Effector memory CD8-positive, alpha-beta T cell (primary cell): ENCODE measurements at regions not wholly inside any gene's neighbourhood (a gene's known extent, or its start where the extent isn't known, plus 50 kb on each side); places are given as distances from the start of the nearest gene placed in this dataset.
"Not testable (repeated sequence)": the region's sequence is repeated elsewhere in the genome, so short reads cannot be mapped to it uniquely, and the experiment has no call there.

Source experiments
- ATAC-seq: fragments of 150-1000 bp; cut with Tn5 transposase; replicated peaks from 2 replicates; pipeline ENCODE4 v1.10.0; 2021; ENCODE audit warnings: mild to moderate bottlenecking, moderate library complexity
- DNase-seq, 3 experiments: peaks; one replicate each; pipeline ENCODE4 v3.0.0; 2021
- H3K27ac Mint-ChIP-seq, 2 donors: one replicate each; pipeline ENCODE4 v1.8.0; 2022; ENCODE audit warnings: mild to moderate bottlenecking in 2 of 2, mixed read lengths in 2 of 2, moderate library complexity in 2 of 2
- H3K27me3 Mint-ChIP-seq, 2 donors: one replicate each; pipeline ENCODE4 v1.8.0; 2022; ENCODE audit warnings: mixed read lengths in 2 of 2
- H3K36me3 Mint-ChIP-seq: one replicate; pipeline ENCODE4 v1.8.0; 2022; ENCODE audit warnings: mild to moderate bottlenecking, moderate library complexity, mixed read lengths; ENCODE audit not compliant: insufficient read depth
- H3K4me1 Mint-ChIP-seq, 2 donors: one replicate each; pipeline ENCODE4 v1.8.0; 2022; ENCODE audit warnings: low read depth in 2 of 2, mixed read lengths in 2 of 2
- H3K4me3 Mint-ChIP-seq, 2 donors: one replicate each; pipeline ENCODE4 v1.8.0; 2022; ENCODE audit warnings: mild to moderate bottlenecking in 2 of 2, mixed read lengths in 2 of 2, moderate library complexity in 2 of 2
- H3K9me3 Mint-ChIP-seq, 2 donors: one replicate each; pipeline ENCODE4 v1.8.0; 2022; ENCODE audit warnings: mixed read lengths in 2 of 2

GRCh38 chr13:44652168-44652567 lies 76.0 kb upstream of the TSC22D1 start:
- Mint-ChIP-seq H3K27ac (no peak overlapping the region), H3K4me3 (no peak overlapping the region), H3K36me3 (no peaks in the 10 kb centered on the region), H3K27me3 (peaks cover 8 to 30% of the 10 kb centered on the region in 2 donors), H3K9me3 (no peaks in the 10 kb centered on the region), H3K4me1 (no peaks in the 10 kb centered on the region)
- ATAC-seq (no peak), DNase-seq (no peak)

- H3K27ac Mint-ChIP-seq = no peak overlapping the region
- no peaks in the 10 kb centered on the region for H3K36me3 Mint-ChIP-seq
- H3K4me3 Mint-ChIP-seq = no peak overlapping the region
- no peak for DNase-seq
- no peak for ATAC-seq
- H3K4me1 Mint-ChIP-seq = no peaks in the 10 kb centered on the region
- peaks cover 8 to 34% of the 10 kb centered on the region in 2 donors for H3K27me3 Mint-ChIP-seq
- no peaks in the 10 kb centered on the region for H3K9me3 Mint-ChIP-seq
Observed at GRCh38 chr13:44651724-44652123, 75.6 kb upstream of the TSC22D1 start.

GRCh38 chr13:44651209-44651608 lies 75.1 kb upstream of the TSC22D1 start:
- H3K27ac Mint-ChIP-seq = no peak overlapping the region
- no peak for DNase-seq

GRCh38 chr13:44649834-44650233 lies 73.7 kb upstream of the TSC22D1 start:
- ATAC-seq (no peak), DNase-seq (no peak)
- H3K9me3 Mint-ChIP-seq = no peaks in the 10 kb centered on the region
- no peak overlapping the region for H3K4me3 Mint-ChIP-seq
- no peak overlapping the region for H3K27ac Mint-ChIP-seq
- no peaks in the 10 kb centered on the region for H3K4me1 Mint-ChIP-seq
- no peaks in the 10 kb centered on the region for H3K36me3 Mint-ChIP-seq
- peaks cover 19 to 35% of the 10 kb centered on the region in 2 donors for H3K27me3 Mint-ChIP-seq

More at GRCh38 chr13:44651209-44651608, 75.1 kb upstream of the TSC22D1 start:
- no peaks in the 10 kb centered on the region for H3K36me3 Mint-ChIP-seq
- no peaks in the 10 kb centered on the region for H3K4me1 Mint-ChIP-seq
- peaks cover 8 to 35% of the 10 kb centered on the region in 2 donors for H3K27me3 Mint-ChIP-seq
- no peaks in the 10 kb centered on the region for H3K9me3 Mint-ChIP-seq
- H3K4me3 Mint-ChIP-seq = no peak overlapping the region
- no peak for ATAC-seq

- H3K9me3 Mint-ChIP-seq = no peaks in the 10 kb centered on the region
- H3K4me3 Mint-ChIP-seq = no peak overlapping the region
- no peak overlapping the region for H3K27ac Mint-ChIP-seq
- DNase-seq (no peak), ATAC-seq (no peak)
- H3K36me3 Mint-ChIP-seq = no peaks in the 10 kb centered on the region
- no peaks in the 10 kb centered on the region for H3K4me1 Mint-ChIP-seq
- peaks cover 19 to 35% of the 10 kb centered on the region in 2 donors for H3K27me3 Mint-ChIP-seq
Observed at GRCh38 chr13:44649104-44649428, 72.9 kb upstream of the TSC22D1 start.

GRCh38 chr13:44648392-44649103 lies 72.4 kb upstream of the TSC22D1 start:
- Mint-ChIP-seq H3K27me3 (peaks cover 19 to 35% of the 10 kb centered on the region in 2 donors), H3K4me1 (no peaks in the 10 kb centered on the region), H3K4me3 (no peak overlapping the region), H3K36me3 (no peaks in the 10 kb centered on the region), H3K27ac (no peak overlapping the region), H3K9me3 (no peaks in the 10 kb centered on the region)
- ATAC-seq = no peak
- no peak for DNase-seq

- not testable (repeated sequence) for ATAC-seq, H3K36me3 Mint-ChIP-seq, H3K27ac Mint-ChIP-seq, DNase-seq, H3K4me3 Mint-ChIP-seq, H3K4me1 Mint-ChIP-seq, H3K9me3 Mint-ChIP-seq
- H3K27me3 Mint-ChIP-seq = peaks cover 19 to 35% of the 10 kb centered on the region in 2 donors
Observed at GRCh38 chr13:44647560-44647959, 71.4 kb upstream of the TSC22D1 start.

GRCh38 chr13:44646044-44646443 lies 69.9 kb upstream of the TSC22D1 start:
- H3K36me3 Mint-ChIP-seq = no peaks in the 10 kb centered on the region
- H3K27ac Mint-ChIP-seq = no peak overlapping the region
- H3K4me3 Mint-ChIP-seq = no peak overlapping the region
- ATAC-seq (no peak), DNase-seq (no peak)
- H3K9me3 Mint-ChIP-seq = no peaks in the 10 kb centered on the region
- no peaks in the 10 kb centered on the region for H3K4me1 Mint-ChIP-seq
- H3K27me3 Mint-ChIP-seq = peaks cover 13 to 27% of the 10 kb centered on the region in 2 donors

- Mint-ChIP-seq H3K27me3 (peaks cover 7 to 11% of the 10 kb centered on the region in 2 donors), H3K27ac (no peak overlapping the region), H3K4me1 (no peaks in the 10 kb centered on the region), H3K4me3 (no peak overlapping the region), H3K36me3 (no peaks in the 10 kb centered on the region), H3K9me3 (no peaks in the 10 kb centered on the region)
- no peak for DNase-seq
- no peak for ATAC-seq
Observed at GRCh38 chr13:44643256-44643655, 67.1 kb upstream of the TSC22D1 start.

- Mint-ChIP-seq H3K36me3 (no peaks in the 10 kb centered on the region), H3K27ac (no peak overlapping the region), H3K4me3 (no peak overlapping the region), H3K27me3 (peaks cover 0 to 3% of the 10 kb centered on the region in 2 donors), H3K4me1 (no peaks in the 10 kb centered on the region), H3K9me3 (no peaks in the 10 kb centered on the region)
- ATAC-seq = no peak
- DNase-seq = no peak
Observed at GRCh38 chr13:44637581-44637980, 61.5 kb upstream of the TSC22D1 start.

GRCh38 chr13:44629465-44630183 lies 53.5 kb upstream of the TSC22D1 start:
- Mint-ChIP-seq H3K4me3 (no peak overlapping the region), H3K27me3 (peaks cover 24 to 44% of the 10 kb centered on the region in 2 donors), H3K9me3 (no peaks in the 10 kb centered on the region), H3K36me3 (no peaks in the 10 kb centered on the region), H3K4me1 (no peaks in the 10 kb centered on the region), H3K27ac (no peak overlapping the region)
- DNase-seq (no peak), ATAC-seq (no peak)

- not testable (repeated sequence) for H3K4me1 Mint-ChIP-seq, H3K9me3 Mint-ChIP-seq, DNase-seq, H3K36me3 Mint-ChIP-seq, ATAC-seq, H3K4me3 Mint-ChIP-seq, H3K27ac Mint-ChIP-seq
- H3K27me3 Mint-ChIP-seq = peaks cover 24 to 44% of the 10 kb centered on the region in 2 donors
Observed at GRCh38 chr13:44628826-44629225, 52.7 kb upstream of the TSC22D1 start.

- Mint-ChIP-seq H3K27ac (no peak overlapping the region), H3K27me3 (peaks cover 24 to 39% of the 10 kb centered on the region in 2 donors), H3K9me3 (no peaks in the 10 kb centered on the region), H3K4me1 (no peaks in the 10 kb centered on the region), H3K4me3 (no peak overlapping the region), H3K36me3 (no peaks in the 10 kb centered on the region)
- DNase-seq (no peak), ATAC-seq (no peak)
Observed at GRCh38 chr13:44627441-44627840, 51.3 kb upstream of the TSC22D1 start.

GRCh38 chr13:44626176-44626575 lies 50.0 kb upstream of the TSC22D1 start:
- H3K4me1 Mint-ChIP-seq = no peaks in the 10 kb centered on the region
- no peak overlapping the region for H3K4me3 Mint-ChIP-seq
- ATAC-seq = no peak
- no peak overlapping the region for H3K27ac Mint-ChIP-seq
- H3K36me3 Mint-ChIP-seq = no peaks in the 10 kb centered on the region
- DNase-seq = no peak
- no peaks in the 10 kb centered on the region for H3K9me3 Mint-ChIP-seq
- H3K27me3 Mint-ChIP-seq = peaks cover 24 to 32% of the 10 kb centered on the region in 2 donors
